ENCODE measurements at regions not wholly inside any gene's neighbourhood (a gene's known extent, or its start where the extent isn't known, plus 50 kb on each side); places are given as distances from the start of the nearest gene placed in this dataset.

DNA sequence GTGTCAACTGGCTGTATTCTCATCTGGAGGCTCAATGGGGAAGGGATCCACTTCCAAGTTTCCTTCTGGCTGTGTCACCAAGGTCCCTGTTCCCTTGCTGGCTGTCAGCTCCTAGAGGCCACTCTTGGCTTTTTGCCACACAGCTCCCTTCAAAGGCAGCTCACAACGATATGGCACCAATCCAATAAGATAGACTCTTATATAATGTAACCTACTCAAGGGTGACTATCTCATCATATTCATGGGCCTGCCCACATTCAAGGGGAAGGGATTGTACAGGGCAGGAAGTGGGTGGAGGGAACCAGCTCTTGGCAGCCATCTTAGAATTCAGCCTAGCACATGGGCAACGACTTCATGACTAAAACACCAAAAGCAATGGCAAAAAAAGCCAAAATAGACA lies 98.7 kb upstream of the PLXNC1 start:
- Histone ChIP-seq H3K4me1 (ENCODE audit: control insufficient read depth, insufficient read depth, low read length) (no peaks in the 10 kb centered on the region), H3K27me3 (ENCODE audit: control insufficient read depth, insufficient read depth, low read length) (no peaks in the 10 kb centered on the region), H3K4me3 (ENCODE audit: low read length) (no peak overlapping the region), H3K36me3 (ENCODE audit: control insufficient read depth, insufficient read depth, low read length) (no peaks in the 10 kb centered on the region), H3K27ac (ENCODE audit: low read length) (no peak overlapping the region), H3K9me3 (ENCODE audit: control insufficient read depth, insufficient read depth, low read length) (no peaks in the 10 kb centered on the region)
- intact Hi-C loops (cut with micrococcal nuclease), result no loop called here
- ATAC-seq (no peak), DNase-seq (no peak)
- H3K36me3 Mint-ChIP-seq, result no peaks in the 10 kb centered on the region
- H3K4me3 Mint-ChIP-seq, result no peak overlapping the region
- H3K27me3 Mint-ChIP-seq (ENCODE audit: low read depth in 2 of 2), result peaks cover 6 to 10% of the 10 kb centered on the region in 2 donors
- H3K4me1 Mint-ChIP-seq, result no peaks in the 10 kb centered on the region
- no peak for TF ChIP-seq CTCF (IDR thresholded peaks at IDR 0.05)
- no peak overlapping the region for H3K27ac Mint-ChIP-seq
- 93% methylated on average over 2 of the region's 2 CpGs for WGBS (ENCODE audit: insufficient coverage)
- H3K9me3 Mint-ChIP-seq, result peaks cover 0 to 4% of the 10 kb centered on the region in 2 donors

DNA sequence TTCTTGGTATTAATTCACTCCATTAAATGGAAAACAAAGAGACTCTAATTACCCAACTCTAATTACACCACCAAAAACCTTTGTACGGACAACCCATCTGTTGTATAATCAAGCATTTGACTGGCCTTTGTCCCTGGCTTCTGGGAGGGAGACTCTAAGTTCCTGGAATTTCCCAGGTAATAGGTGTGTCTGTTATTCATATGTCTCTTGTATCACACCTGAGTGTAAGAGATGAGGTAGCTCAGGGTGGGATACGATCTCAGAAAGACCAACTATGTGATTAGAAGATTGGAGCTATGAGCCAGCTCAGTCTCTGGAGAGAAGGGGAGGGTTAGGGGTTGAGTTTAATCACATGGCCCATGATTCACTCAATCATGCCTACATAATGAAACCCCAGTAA lies 94.7 kb upstream of the PLXNC1 start:
- Histone ChIP-seq H3K27ac (ENCODE audit: low read length) (no peak overlapping the region), H3K27me3 (ENCODE audit: control insufficient read depth, insufficient read depth, low read length) (no peaks in the 10 kb centered on the region), H3K36me3 (ENCODE audit: control insufficient read depth, insufficient read depth, low read length) (no peaks in the 10 kb centered on the region), H3K4me3 (ENCODE audit: low read length) (no peak overlapping the region), H3K4me1 (ENCODE audit: control insufficient read depth, insufficient read depth, low read length) (no peaks in the 10 kb centered on the region), H3K9me3 (ENCODE audit: control insufficient read depth, insufficient read depth, low read length) (no peaks in the 10 kb centered on the region)
- ATAC-seq (no peak), DNase-seq (no peak)
- WGBS (ENCODE audit: insufficient coverage), result 95% methylated on average over 1 of the region's 2 CpGs
- TF ChIP-seq CTCF (IDR thresholded peaks at IDR 0.05), result no peak
- H3K9me3 Mint-ChIP-seq, result peaks cover 0 to 4% of the 10 kb centered on the region in 2 donors
- H3K4me1 Mint-ChIP-seq, result no peaks in the 10 kb centered on the region
- H3K36me3 Mint-ChIP-seq, result no peaks in the 10 kb centered on the region
- peaks cover 6 to 16% of the 10 kb centered on the region in 2 donors for H3K27me3 Mint-ChIP-seq (ENCODE audit: low read depth in 2 of 2)
- H3K4me3 Mint-ChIP-seq, result no peak overlapping the region
- no peak overlapping the region for H3K27ac Mint-ChIP-seq
- intact Hi-C loops (cut with micrococcal nuclease), result no loop called here

DNA sequence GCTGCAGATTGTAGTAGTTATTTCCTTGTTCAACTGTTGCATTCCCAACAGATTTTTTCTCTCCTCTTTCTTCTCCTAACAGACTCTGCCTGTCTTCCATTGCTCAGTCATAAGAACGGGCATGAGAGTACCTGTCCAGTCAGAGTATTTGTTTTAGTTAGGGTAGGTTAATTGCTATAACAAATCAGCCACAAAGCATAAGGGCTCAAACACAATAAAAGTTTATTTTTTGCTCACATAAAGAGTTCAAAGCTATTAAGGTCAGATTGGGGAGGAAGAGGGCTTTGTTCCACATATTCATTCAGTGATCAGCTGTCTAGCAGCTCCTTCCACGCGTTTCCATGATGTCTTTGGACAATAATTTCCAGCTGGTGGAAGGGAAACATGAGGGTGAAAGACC lies 92.8 kb upstream of the PLXNC1 start:
- Histone ChIP-seq H3K4me3 (ENCODE audit: low read length) (no peak overlapping the region), H3K4me1 (ENCODE audit: control insufficient read depth, insufficient read depth, low read length) (no peaks in the 10 kb centered on the region), H3K36me3 (ENCODE audit: control insufficient read depth, insufficient read depth, low read length) (no peaks in the 10 kb centered on the region), H3K27me3 (ENCODE audit: control insufficient read depth, insufficient read depth, low read length) (no peaks in the 10 kb centered on the region), H3K9me3 (ENCODE audit: control insufficient read depth, insufficient read depth, low read length) (no peaks in the 10 kb centered on the region), H3K27ac (ENCODE audit: low read length) (no peak overlapping the region)
- no peak overlapping the region for H3K27ac Mint-ChIP-seq
- peaks cover 0 to 4% of the 10 kb centered on the region in 2 donors for H3K9me3 Mint-ChIP-seq
- no peaks in the 10 kb centered on the region for H3K36me3 Mint-ChIP-seq
- peaks cover 6 to 16% of the 10 kb centered on the region in 2 donors for H3K27me3 Mint-ChIP-seq (ENCODE audit: low read depth in 2 of 2)
- H3K4me1 Mint-ChIP-seq, result no peaks in the 10 kb centered on the region
- WGBS (ENCODE audit: insufficient coverage), result 100% methylated on average over 1 of the region's 3 CpGs
- intact Hi-C loops (cut with micrococcal nuclease), result no loop called here
- DNase-seq (no peak), ATAC-seq (no peak)
- TF ChIP-seq CTCF (IDR thresholded peaks at IDR 0.05), result no peak
- no peak overlapping the region for H3K4me3 Mint-ChIP-seq

DNA sequence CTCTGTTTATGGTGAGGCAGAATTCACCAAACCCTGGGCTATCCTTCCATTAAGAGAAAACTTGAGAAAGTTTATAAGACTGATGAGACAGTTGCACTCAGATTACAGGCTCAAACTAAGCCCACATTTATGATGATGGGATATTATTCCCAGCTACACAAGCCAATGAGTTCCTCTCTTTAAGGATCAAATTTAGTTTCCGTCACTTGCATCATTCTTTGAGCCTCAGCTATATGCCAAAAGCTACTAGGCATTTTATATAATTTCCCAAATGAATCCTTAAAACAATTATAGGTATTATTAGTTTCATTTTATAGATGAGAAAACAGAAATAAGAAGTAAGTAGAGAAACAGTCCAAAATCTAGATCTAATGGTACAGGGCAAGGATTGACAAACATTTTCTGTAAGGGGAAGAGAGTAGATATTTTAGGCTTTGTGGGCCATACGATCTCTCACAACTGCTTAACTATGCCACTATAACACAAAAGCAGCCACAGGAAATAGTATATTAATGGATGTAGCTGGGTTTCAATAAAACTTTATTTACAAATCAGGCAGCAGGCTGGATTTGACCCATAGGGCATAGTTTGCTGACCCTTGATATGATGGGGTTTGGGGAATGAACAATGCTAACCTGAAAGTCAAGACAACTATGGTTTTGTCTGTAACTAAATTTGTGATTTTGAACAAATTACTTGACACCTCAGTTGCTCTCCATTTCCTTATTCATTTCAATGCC lies 91.8 kb upstream of the PLXNC1 start:
- Histone ChIP-seq H3K36me3 (ENCODE audit: control insufficient read depth, insufficient read depth, low read length) (no peaks in the 10 kb centered on the region), H3K27me3 (ENCODE audit: control insufficient read depth, insufficient read depth, low read length) (no peaks in the 10 kb centered on the region), H3K27ac (ENCODE audit: low read length) (no peak overlapping the region), H3K9me3 (ENCODE audit: control insufficient read depth, insufficient read depth, low read length) (no peaks in the 10 kb centered on the region), H3K4me1 (ENCODE audit: control insufficient read depth, insufficient read depth, low read length) (no peaks in the 10 kb centered on the region), H3K4me3 (ENCODE audit: low read length) (no peak overlapping the region)
- 83% methylated on average over 1 of the region's 2 CpGs for WGBS (ENCODE audit: insufficient coverage)
- DNase-seq (no peak), ATAC-seq (no peak)
- H3K36me3 Mint-ChIP-seq, result peaks cover 1% of the 10 kb centered on the region
- H3K27me3 Mint-ChIP-seq (ENCODE audit: low read depth in 2 of 2), result peaks cover under 1 to 13% of the 10 kb centered on the region in 2 donors
- no peaks in the 10 kb centered on the region for H3K9me3 Mint-ChIP-seq
- no peak overlapping the region for H3K27ac Mint-ChIP-seq
- intact Hi-C loops (cut with micrococcal nuclease), result no loop called here
- H3K4me3 Mint-ChIP-seq, result no peak overlapping the region
- TF ChIP-seq CTCF (IDR thresholded peaks at IDR 0.05), result no peak
- H3K4me1 Mint-ChIP-seq, result no peaks in the 10 kb centered on the region
